ENCODE measurements at regions not wholly inside any gene's neighbourhood (a gene's known extent, or its start where the extent isn't known, plus 50 kb on each side); places are given as distances from the start of the nearest gene placed in this dataset.

DNA sequence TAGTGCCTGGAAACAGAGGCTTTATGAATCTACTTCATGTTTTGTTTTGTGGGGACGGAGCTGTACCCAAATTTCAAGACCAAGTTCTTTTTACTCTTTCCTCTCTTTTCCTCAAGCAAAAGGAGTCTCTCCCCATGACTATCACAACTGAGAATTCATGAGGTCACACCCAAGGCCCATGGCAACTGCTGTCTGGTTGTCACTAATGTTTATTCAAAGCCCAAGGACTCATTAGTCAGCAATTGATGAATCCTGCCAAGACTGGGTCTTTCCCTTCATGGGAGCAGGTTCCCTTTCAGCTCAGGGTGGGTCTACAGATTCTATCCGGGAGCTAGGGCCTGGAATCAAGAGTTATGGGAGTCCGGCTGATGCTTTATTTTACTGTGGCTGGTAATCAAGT is 441.5 kb upstream of the PCDH20 start:
- Histone ChIP-seq H3K4me3 (no peak overlapping the region), H3K36me3 (no peaks in the 10 kb centered on the region), H3K27me3 (no peaks in the 10 kb centered on the region), H3K9me3 (no peaks in the 10 kb centered on the region), H3K27ac (no peak overlapping the region), H3K4me1 (no peaks in the 10 kb centered on the region)
- no peak for DNase-seq (ENCODE audit: low spot score in 2 of 2)
- TF ChIP-seq POLR2A (IDR thresholded peaks at IDR 0.05) (no peak), EP300 (IDR thresholded peaks at IDR 0.05) (no peak), POLR2AphosphoS5 (IDR thresholded peaks at IDR 0.05) (no peak)
- TF ChIP-seq, protein P1, sequence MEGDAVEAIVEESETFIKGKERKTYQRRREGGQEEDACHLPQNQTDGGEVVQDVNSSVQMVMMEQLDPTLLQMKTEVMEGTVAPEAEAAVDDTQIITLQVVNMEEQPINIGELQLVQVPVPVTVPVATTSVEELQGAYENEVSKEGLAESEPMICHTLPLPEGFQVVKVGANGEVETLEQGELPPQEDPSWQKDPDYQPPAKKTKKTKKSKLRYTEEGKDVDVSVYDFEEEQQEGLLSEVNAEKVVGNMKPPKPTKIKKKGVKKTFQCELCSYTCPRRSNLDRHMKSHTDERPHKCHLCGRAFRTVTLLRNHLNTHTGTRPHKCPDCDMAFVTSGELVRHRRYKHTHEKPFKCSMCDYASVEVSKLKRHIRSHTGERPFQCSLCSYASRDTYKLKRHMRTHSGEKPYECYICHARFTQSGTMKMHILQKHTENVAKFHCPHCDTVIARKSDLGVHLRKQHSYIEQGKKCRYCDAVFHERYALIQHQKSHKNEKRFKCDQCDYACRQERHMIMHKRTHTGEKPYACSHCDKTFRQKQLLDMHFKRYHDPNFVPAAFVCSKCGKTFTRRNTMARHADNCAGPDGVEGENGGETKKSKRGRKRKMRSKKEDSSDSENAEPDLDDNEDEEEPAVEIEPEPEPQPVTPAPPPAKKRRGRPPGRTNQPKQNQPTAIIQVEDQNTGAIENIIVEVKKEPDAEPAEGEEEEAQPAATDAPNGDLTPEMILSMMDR (IDR thresholded peaks at IDR 0.05): no peak
- WGBS: 86% methylated on average over 3 of the region's 3 CpGs

DNA sequence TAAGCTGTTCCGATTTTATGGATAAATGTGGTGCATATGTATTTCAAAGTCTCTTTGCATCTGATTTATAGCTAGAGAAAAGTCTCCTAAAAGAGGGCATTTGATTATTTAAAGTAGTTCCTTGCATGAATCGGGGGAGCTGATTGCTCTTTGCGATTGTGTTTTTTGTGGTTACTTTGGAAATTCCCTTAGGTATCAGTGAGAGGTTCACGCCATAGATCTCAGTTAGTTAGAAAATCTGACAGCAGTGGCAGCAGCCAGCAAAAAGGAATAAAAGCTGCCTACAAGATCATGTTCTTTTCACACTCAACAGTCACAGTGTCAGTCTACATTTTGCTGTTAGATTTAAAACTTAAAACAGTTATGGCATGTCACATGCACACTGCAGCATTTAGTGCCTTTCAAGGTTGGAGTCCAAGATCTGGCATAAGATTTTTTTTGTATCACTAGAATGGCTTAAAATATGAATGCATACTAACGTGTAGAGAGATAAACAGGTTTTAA is 436.5 kb upstream of the PCDH20 start:
- Histone ChIP-seq H3K36me3 (no peaks in the 10 kb centered on the region), H3K4me1 (no peaks in the 10 kb centered on the region), H3K27ac (no peak overlapping the region), H3K4me3 (no peak overlapping the region), H3K27me3 (no peaks in the 10 kb centered on the region), H3K9me3 (no peaks in the 10 kb centered on the region)
- no peak for TF ChIP-seq POLR2A (IDR thresholded peaks at IDR 0.05)
- TF ChIP-seq EP300 (IDR thresholded peaks at IDR 0.05): no peak
- no peak for TF ChIP-seq POLR2AphosphoS5 (IDR thresholded peaks at IDR 0.05)
- TF ChIP-seq, protein P1 (IDR thresholded peaks at IDR 0.05): no peak
- 48% methylated on average over 5 of the region's 5 CpGs for WGBS
- no peak for DNase-seq (ENCODE audit: low spot score in 2 of 2)

DNA sequence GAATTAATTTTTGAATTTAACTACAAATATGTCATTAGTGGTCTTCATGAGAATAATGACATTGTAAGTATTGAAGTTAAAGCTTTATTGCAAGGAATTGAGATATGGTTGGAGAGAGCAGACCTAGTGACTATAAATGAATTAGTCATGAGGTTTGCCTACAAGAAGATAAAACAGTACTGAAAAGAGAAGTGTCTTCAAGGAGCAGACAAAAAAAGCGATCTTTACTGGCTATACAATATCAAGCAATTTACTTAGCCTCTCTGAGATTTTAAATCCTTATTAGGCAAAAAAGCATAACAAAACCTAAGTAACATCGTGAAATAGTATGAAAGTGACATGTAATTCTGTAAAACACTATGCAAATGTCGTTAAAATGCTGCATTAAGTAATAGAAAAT is 435.1 kb upstream of the PCDH20 start:
- Histone ChIP-seq H3K4me3 (no peak overlapping the region), H3K9me3 (no peaks in the 10 kb centered on the region), H3K36me3 (no peaks in the 10 kb centered on the region), H3K4me1 (no peaks in the 10 kb centered on the region), H3K27me3 (no peaks in the 10 kb centered on the region), H3K27ac (no peak overlapping the region)
- TF ChIP-seq POLR2AphosphoS5 (IDR thresholded peaks at IDR 0.05): no peak
- TF ChIP-seq POLR2A (IDR thresholded peaks at IDR 0.05): no peak
- TF ChIP-seq EP300 (IDR thresholded peaks at IDR 0.05): no peak
- TF ChIP-seq, protein P1 (IDR thresholded peaks at IDR 0.05): no peak
- DNase-seq (ENCODE audit: low spot score in 2 of 2): no peak
- WGBS: 77% methylated on average over 3 of the region's 3 CpGs

DNA sequence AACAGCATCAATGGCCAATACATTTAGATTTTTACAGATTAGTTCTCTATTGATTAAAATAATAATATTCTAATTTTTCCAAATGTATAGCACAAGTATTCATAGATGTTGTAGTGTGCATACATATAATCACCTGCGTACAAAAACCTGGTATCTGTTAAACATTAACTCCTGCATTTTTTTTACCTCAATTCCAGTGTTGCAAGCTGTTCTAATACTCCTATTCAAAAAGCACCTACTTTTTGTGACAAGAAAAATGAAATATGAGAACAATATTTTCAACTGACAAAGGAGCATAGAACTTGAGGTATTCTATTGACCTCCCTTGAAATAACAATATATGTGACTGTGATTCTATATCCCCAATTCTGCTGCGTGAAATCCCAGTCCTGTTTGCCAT is 422.9 kb upstream of the PCDH20 start:
- TF ChIP-seq EP300 (IDR thresholded peaks at IDR 0.05) (no peak), POLR2A (IDR thresholded peaks at IDR 0.05) (no peak), POLR2AphosphoS5 (IDR thresholded peaks at IDR 0.05) (no peak)
- TF ChIP-seq, protein P1 (IDR thresholded peaks at IDR 0.05): no peak

DNA sequence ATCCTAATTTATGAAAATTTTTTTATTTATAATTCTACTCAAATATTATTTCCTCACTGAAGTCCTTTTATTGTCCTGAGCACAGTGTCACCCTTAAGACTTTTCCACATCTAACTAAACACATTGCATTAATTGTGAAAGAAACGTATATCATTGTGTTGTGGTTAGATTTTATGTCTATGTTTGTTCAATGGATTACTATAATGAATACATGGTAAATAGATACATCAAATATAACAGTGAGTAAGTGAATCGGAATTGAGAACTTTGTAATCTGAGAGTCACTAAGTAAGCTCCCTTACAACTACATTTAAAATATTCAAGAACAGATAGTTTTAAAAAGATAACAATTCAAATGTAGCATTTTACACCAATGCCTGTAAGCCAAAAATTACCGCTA is 417.6 kb upstream of the PCDH20 start:
- TF ChIP-seq EP300 (IDR thresholded peaks at IDR 0.05) (no peak), POLR2AphosphoS5 (IDR thresholded peaks at IDR 0.05) (no peak), POLR2A (IDR thresholded peaks at IDR 0.05) (no peak)
- TF ChIP-seq, protein P1 (IDR thresholded peaks at IDR 0.05): no peak
- 72% methylated on average over 3 of the region's 3 CpGs for WGBS
- no peak overlapping the region for H3K27ac ChIP-seq
- no peaks in the 10 kb centered on the region for H3K4me1 ChIP-seq
- no peaks in the 10 kb centered on the region for H3K9me3 ChIP-seq
- H3K27me3 ChIP-seq: no peaks in the 10 kb centered on the region
- H3K4me3 ChIP-seq: no peak overlapping the region
- DNase-seq (ENCODE audit: low spot score in 2 of 2): no peak
- no peaks in the 10 kb centered on the region for H3K36me3 ChIP-seq

More for the DNA sequence above, 422.9 kb upstream of the PCDH20 start:
- WGBS: 90% methylated on average over 2 of the region's 2 CpGs
- Histone ChIP-seq H3K4me3 (no peak overlapping the region), H3K27ac (no peak overlapping the region), H3K27me3 (no peaks in the 10 kb centered on the region), H3K9me3 (no peaks in the 10 kb centered on the region), H3K4me1 (no peaks in the 10 kb centered on the region), H3K36me3 (no peaks in the 10 kb centered on the region)
- DNase-seq (ENCODE audit: low spot score in 2 of 2): no peak

Measured in suprapubic skin (tissue), 4 donors.